ENCODE measurements at regions not wholly inside any gene's neighbourhood (a gene's known extent, or its start where the extent isn't known, plus 50 kb on each side); places are given as distances from the start of the nearest gene placed in this dataset.
"Not testable (repeated sequence)": the region's sequence is repeated elsewhere in the genome, so short reads cannot be mapped to it uniquely, and the experiment has no call there.

GRCh38 chr21:15634541-15634940 lies 95.2 kb upstream of the USP25 start:
- H3K27ac ChIP-seq (ENCODE audit: low read depth, low read length); H3K4me1 Mint-ChIP-seq; DNase-seq; H3K27me3 ChIP-seq (ENCODE audit: control insufficient read depth in 2 of 2, insufficient read depth in 2 of 2, low read length in 2 of 2); CTCF ChIA-PET; ATAC-seq; H3K4me1 ChIP-seq (ENCODE audit: control insufficient read depth in 2 of 2, insufficient read depth in 2 of 2, low read length in 2 of 2); H3K4me3 ChIP-seq (ENCODE audit: low read length); H3K4me3 Mint-ChIP-seq; H3K36me3 Mint-ChIP-seq; H3K27ac Mint-ChIP-seq; H3K27me3 Mint-ChIP-seq; H3K9me3 Mint-ChIP-seq; H3K9me3 ChIP-seq (ENCODE audit: control insufficient read depth in 2 of 3, low read length in 3 of 3); POLR2A ChIA-PET; H3K36me3 ChIP-seq (ENCODE audit: control insufficient read depth in 2 of 3, insufficient read depth in 3 of 3, low read length in 3 of 3); intact Hi-C loops (cut with micrococcal nuclease): not testable (repeated sequence)

DNA sequence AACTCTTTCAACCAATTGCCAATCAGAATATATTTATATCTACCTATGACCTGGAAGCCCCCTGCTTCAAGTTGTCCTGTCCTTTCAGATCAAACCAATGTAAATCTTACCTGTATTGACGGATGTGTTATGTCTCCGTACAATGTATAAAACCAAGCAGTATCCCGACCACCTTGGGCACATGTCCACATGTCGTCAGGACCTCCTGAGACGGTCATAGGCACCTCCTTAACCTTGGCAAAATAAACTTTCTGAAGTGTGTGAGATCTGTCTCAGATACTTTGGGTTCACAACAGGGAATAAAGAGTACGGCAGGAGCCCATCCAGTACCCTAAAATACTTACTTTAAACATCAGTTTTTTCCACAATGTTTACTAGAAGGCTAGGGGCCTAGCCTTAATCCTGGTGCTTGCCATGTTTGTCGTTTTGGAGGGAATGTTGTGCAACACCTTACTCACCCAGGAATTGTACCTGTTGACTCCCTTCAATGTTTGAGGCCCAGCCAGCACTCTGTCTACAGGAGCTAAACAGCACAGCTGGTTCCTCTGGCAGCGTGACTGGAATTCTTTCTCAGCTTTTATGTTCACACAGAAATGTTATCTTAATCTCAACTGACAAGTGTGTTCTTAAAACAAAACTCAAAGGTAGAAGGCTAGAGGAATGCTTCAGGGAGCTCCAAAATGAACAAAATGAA lies 90.8 kb upstream of the USP25 start:
- no peak for ATAC-seq
- no peak for DNase-seq
- Histone ChIP-seq H3K4me1 (ENCODE audit: control insufficient read depth in 2 of 2, insufficient read depth in 2 of 2, low read length in 2 of 2) (no peaks in the 10 kb centered on the region), H3K27me3 (ENCODE audit: control insufficient read depth in 2 of 2, insufficient read depth in 2 of 2, low read length in 2 of 2) (no peaks in the 10 kb centered on the region), H3K27ac (ENCODE audit: low read depth, low read length) (no peak overlapping the region), H3K36me3 (ENCODE audit: control insufficient read depth in 2 of 3, insufficient read depth in 3 of 3, low read length in 3 of 3) (no peaks in the 10 kb centered on the region), H3K9me3 (ENCODE audit: control insufficient read depth in 2 of 3, low read length in 3 of 3) (no peaks in the 10 kb centered on the region), H3K4me3 (ENCODE audit: low read length) (no peak overlapping the region)
- ChIA-PET POLR2A (no interaction called here), CTCF (no interaction called here)
- peaks cover 0 to 4% (median 0%) of the 10 kb centered on the region in 5 donors for H3K27me3 Mint-ChIP-seq
- no peaks in the 10 kb centered on the region for H3K4me1 Mint-ChIP-seq
- intact Hi-C loops (cut with micrococcal nuclease), result no loop called here
- H3K4me3 Mint-ChIP-seq, result no peak overlapping the region
- no peak overlapping the region for H3K27ac Mint-ChIP-seq
- peaks cover 0 to 2% (median 0%) of the 10 kb centered on the region in 11 donors for H3K9me3 Mint-ChIP-seq
- no peaks in the 10 kb centered on the region for H3K36me3 Mint-ChIP-seq

DNA sequence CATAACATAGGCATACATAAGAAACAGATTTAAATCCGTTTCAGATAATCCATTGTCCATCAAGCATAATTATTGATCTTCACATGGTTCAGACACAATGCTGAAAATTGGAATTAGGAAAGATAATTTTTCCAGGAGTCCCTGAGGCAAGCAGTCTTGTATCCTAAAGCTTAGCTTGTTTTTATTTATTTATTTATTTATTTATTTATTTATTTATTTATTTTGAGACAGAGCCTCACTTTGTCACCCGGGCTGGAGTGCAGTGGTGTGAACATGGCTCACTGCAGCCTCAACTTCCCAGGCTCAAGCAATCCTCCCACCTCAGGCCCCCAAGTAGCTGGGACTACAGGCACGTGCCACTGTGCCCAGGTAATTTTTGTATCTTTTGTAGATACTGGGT lies 89.7 kb upstream of the USP25 start:
- H3K9me3 Mint-ChIP-seq; ATAC-seq; H3K4me1 Mint-ChIP-seq; H3K4me3 ChIP-seq (ENCODE audit: low read length); POLR2A ChIA-PET; H3K36me3 ChIP-seq (ENCODE audit: control insufficient read depth in 2 of 3, insufficient read depth in 3 of 3, low read length in 3 of 3); intact Hi-C loops (cut with micrococcal nuclease); H3K27ac ChIP-seq (ENCODE audit: low read depth, low read length); H3K36me3 Mint-ChIP-seq; CTCF ChIA-PET; H3K27me3 ChIP-seq (ENCODE audit: control insufficient read depth in 2 of 2, insufficient read depth in 2 of 2, low read length in 2 of 2); H3K27me3 Mint-ChIP-seq; H3K4me3 Mint-ChIP-seq; DNase-seq; H3K9me3 ChIP-seq (ENCODE audit: control insufficient read depth in 2 of 3, low read length in 3 of 3); H3K4me1 ChIP-seq (ENCODE audit: control insufficient read depth in 2 of 2, insufficient read depth in 2 of 2, low read length in 2 of 2); H3K27ac Mint-ChIP-seq: not testable (repeated sequence)

DNA sequence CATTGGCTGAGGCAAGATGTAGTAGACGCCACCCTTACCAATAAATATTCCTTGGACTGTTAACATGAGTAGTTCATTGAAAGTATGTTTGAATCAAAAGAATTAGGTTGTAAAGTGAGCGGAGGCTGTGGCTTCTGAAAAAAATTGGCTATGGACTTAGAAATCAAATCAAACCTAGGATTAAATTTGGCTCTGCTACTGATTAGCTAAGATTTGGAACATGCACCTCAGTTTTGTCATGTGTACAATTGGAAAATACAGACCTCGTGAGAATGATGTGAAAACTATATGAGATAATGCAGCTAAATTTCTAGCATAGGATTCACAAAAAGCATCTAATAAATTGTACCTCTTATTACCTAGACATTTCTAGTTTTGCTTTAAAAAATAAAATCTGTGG lies 85.3 kb upstream of the USP25 start:
- H3K4me3 ChIP-seq (ENCODE audit: low read length), result no peak overlapping the region
- no peak overlapping the region for H3K4me3 Mint-ChIP-seq
- peaks cover 0 to 7% (median 0%) of the 10 kb centered on the region in 5 donors for H3K27me3 Mint-ChIP-seq
- H3K9me3 Mint-ChIP-seq, result peaks cover 0 to 5% (median 0%) of the 10 kb centered on the region in 11 donors
- H3K9me3 ChIP-seq (ENCODE audit: control insufficient read depth in 2 of 3, low read length in 3 of 3), result no peaks in the 10 kb centered on the region
- H3K36me3 Mint-ChIP-seq, result no peaks in the 10 kb centered on the region
- no peaks in the 10 kb centered on the region for H3K4me1 Mint-ChIP-seq
- no peak overlapping the region for H3K27ac Mint-ChIP-seq
- POLR2A ChIA-PET, result interaction anchor here (0.7 kb wide), 1 partner anchor 233 kb away, joined by 3 read pairs; no protein-coding TSS in a partner anchor
- CTCF ChIA-PET, result no interaction called here
- intact Hi-C loops (cut with micrococcal nuclease), result no loop called here
- H3K36me3 ChIP-seq (ENCODE audit: control insufficient read depth in 2 of 3, insufficient read depth in 3 of 3, low read length in 3 of 3), result no peaks in the 10 kb centered on the region
- H3K27me3 ChIP-seq (ENCODE audit: control insufficient read depth in 2 of 2, insufficient read depth in 2 of 2, low read length in 2 of 2), result no peaks in the 10 kb centered on the region
- H3K4me1 ChIP-seq (ENCODE audit: control insufficient read depth in 2 of 2, insufficient read depth in 2 of 2, low read length in 2 of 2), result no peaks in the 10 kb centered on the region
- ATAC-seq (no peak), DNase-seq (no peak)
- H3K27ac ChIP-seq (ENCODE audit: low read depth, low read length), result no peak overlapping the region

DNA sequence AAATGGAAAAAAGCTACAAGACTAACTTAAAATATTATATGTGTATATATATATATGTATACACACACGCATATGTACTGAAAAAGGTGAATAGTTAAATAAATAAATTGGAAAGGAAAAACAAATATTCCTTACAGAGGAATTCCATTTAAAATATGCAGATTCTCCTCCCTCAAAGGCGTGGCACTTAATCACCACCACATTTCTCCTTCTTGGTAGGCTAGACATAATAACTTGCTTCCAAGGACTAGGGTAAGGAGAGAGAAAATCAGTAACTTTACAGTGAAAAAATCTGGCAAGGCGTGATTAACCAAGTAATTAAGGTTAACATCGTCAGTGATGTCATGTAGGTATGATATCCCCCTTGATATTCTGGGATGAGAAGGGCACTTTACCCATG lies 84.0 kb upstream of the USP25 start:
- Histone ChIP-seq H3K36me3 (ENCODE audit: control insufficient read depth in 2 of 3, insufficient read depth in 3 of 3, low read length in 3 of 3) (no peaks in the 10 kb centered on the region), H3K9me3 (ENCODE audit: control insufficient read depth in 2 of 3, low read length in 3 of 3) (no peaks in the 10 kb centered on the region), H3K4me3 (ENCODE audit: low read length) (no peak overlapping the region), H3K4me1 (ENCODE audit: control insufficient read depth in 2 of 2, insufficient read depth in 2 of 2, low read length in 2 of 2) (no peaks in the 10 kb centered on the region), H3K27ac (ENCODE audit: low read depth, low read length) (no peak overlapping the region), H3K27me3 (ENCODE audit: control insufficient read depth in 2 of 2, insufficient read depth in 2 of 2, low read length in 2 of 2) (no peaks in the 10 kb centered on the region)
- H3K4me3 Mint-ChIP-seq, result no peak overlapping the region
- ATAC-seq (no peak), DNase-seq (no peak)
- ChIA-PET POLR2A (no interaction called here), CTCF (no interaction called here)
- H3K4me1 Mint-ChIP-seq, result no peaks in the 10 kb centered on the region
- H3K9me3 Mint-ChIP-seq, result peaks cover 0 to 5% (median 0%) of the 10 kb centered on the region in 11 donors
- peaks cover 0 to 4% (median 0%) of the 10 kb centered on the region in 5 donors for H3K27me3 Mint-ChIP-seq
- H3K27ac Mint-ChIP-seq, result no peak overlapping the region
- intact Hi-C loops (cut with micrococcal nuclease), result no loop called here
- H3K36me3 Mint-ChIP-seq, result no peaks in the 10 kb centered on the region

DNA sequence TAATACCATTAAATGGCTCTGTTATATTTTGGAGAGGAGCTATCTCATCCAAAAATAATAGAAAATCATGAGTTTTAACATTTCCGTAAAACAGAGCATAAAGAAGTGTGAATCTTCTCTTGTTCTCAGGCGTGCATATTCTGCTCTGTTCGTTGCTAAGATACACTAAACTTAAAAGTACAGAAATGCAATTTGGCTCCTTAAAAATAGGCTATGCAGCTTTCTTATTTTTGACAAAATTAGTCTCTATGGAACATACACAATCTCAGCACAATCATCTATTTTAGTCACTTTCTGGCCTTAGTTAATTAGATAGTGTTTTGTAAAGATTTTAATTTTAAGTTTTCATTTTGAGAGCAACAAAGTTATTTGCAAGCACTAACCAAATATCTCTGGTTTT lies 79.0 kb upstream of the USP25 start:
- H3K4me3 Mint-ChIP-seq, result no peak overlapping the region
- CTCF ChIA-PET, result no interaction called here
- peaks cover 0 to 5% (median 0%) of the 10 kb centered on the region in 11 donors for H3K9me3 Mint-ChIP-seq
- DNase-seq, result no peak
- ATAC-seq, result no peak
- peaks cover 0 to 7% (median 3%) of the 10 kb centered on the region in 5 donors for H3K27me3 Mint-ChIP-seq
- H3K27me3 ChIP-seq (ENCODE audit: control insufficient read depth in 2 of 2, insufficient read depth in 2 of 2, low read length in 2 of 2), result no peaks in the 10 kb centered on the region
- POLR2A ChIA-PET, result no interaction called here
- no peak overlapping the region for H3K4me3 ChIP-seq (ENCODE audit: low read length)
- H3K27ac ChIP-seq (ENCODE audit: low read depth, low read length), result no peak overlapping the region
- intact Hi-C loops (cut with micrococcal nuclease), result no loop called here
- H3K4me1 Mint-ChIP-seq, result no peaks in the 10 kb centered on the region
- no peaks in the 10 kb centered on the region for H3K4me1 ChIP-seq (ENCODE audit: control insufficient read depth in 2 of 2, insufficient read depth in 2 of 2, low read length in 2 of 2)
- no peaks in the 10 kb centered on the region for H3K9me3 ChIP-seq (ENCODE audit: control insufficient read depth in 2 of 3, low read length in 3 of 3)
- H3K36me3 ChIP-seq (ENCODE audit: control insufficient read depth in 2 of 3, insufficient read depth in 3 of 3, low read length in 3 of 3), result no peaks in the 10 kb centered on the region
- no peak overlapping the region for H3K27ac Mint-ChIP-seq
- no peaks in the 10 kb centered on the region for H3K36me3 Mint-ChIP-seq

- no peaks in the 10 kb centered on the region for H3K27me3 ChIP-seq (ENCODE audit: control insufficient read depth in 2 of 2, insufficient read depth in 2 of 2, low read length in 2 of 2)
- H3K27ac ChIP-seq (ENCODE audit: low read depth, low read length), result no peak overlapping the region
- Mint-ChIP-seq H3K27me3 (peaks cover 0 to 7% (median 3%) of the 10 kb centered on the region in 5 donors), H3K9me3 (peaks cover 0 to 5% (median 0%) of the 10 kb centered on the region in 11 donors), H3K36me3 (no peaks in the 10 kb centered on the region), H3K4me3 (no peak overlapping the region), H3K4me1 (no peaks in the 10 kb centered on the region), H3K27ac (no peak overlapping the region)
- DNase-seq, result no peak
- H3K4me3 ChIP-seq (ENCODE audit: low read length), result no peak overlapping the region
- no peaks in the 10 kb centered on the region for H3K36me3 ChIP-seq (ENCODE audit: control insufficient read depth in 2 of 3, insufficient read depth in 3 of 3, low read length in 3 of 3)
- intact Hi-C loops (cut with micrococcal nuclease), result no loop called here
- CTCF ChIA-PET, result no interaction called here
- H3K4me1 ChIP-seq (ENCODE audit: control insufficient read depth in 2 of 2, insufficient read depth in 2 of 2, low read length in 2 of 2), result no peaks in the 10 kb centered on the region
- POLR2A ChIA-PET, result no interaction called here
- no peaks in the 10 kb centered on the region for H3K9me3 ChIP-seq (ENCODE audit: control insufficient read depth in 2 of 3, low read length in 3 of 3)
- no peak for ATAC-seq
These were observed 78.6 kb upstream of the USP25 start for GRCh38 chr21:15651172-15651571.
